ENCODE measurements at regions not wholly inside any gene's neighbourhood (a gene's known extent, or its start where the extent isn't known, plus 50 kb on each side); places are given as distances from the start of the nearest gene placed in this dataset.
"Not testable (repeated sequence)": the region's sequence is repeated elsewhere in the genome, so short reads cannot be mapped to it uniquely, and the experiment has no call there.

DNA sequence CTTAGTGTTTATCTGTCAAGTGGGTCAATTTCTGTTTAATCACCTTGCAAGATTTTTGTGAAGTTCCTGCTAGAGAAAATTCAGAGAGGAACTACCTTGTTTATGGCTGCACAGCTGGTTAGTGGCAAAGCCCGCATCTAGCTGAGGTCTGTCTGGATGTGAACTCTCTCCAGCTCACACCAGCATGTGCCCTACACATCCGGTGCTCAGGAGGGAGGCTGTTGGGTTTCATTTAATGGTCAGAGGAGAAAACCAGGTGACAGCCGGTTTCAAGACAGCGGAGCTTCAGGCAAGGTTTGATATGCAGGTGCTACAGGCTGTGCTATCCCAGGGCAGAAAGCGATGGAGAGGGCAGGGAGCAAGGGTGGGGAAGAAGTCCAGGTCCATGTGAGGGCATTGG is 351.1 kb downstream of the ACTR3B start:
- no peaks in the 10 kb centered on the region for H3K4me1 ChIP-seq (ENCODE audit: control insufficient read depth in 4 of 4, insufficient read depth in 4 of 4, low read length in 3 of 4)
- peaks cover 0 to 2% (median under 1%) of the 10 kb centered on the region in 4 donors for H3K9me3 ChIP-seq (ENCODE audit: control insufficient read depth in 4 of 4, low read length in 3 of 4)
- H3K4me3 ChIP-seq (ENCODE audit: low read depth in 1 of 3, low read length in 3 of 3), result no peak overlapping the region
- no peak for DNase-seq (ENCODE audit: low spot score)
- H3K36me3 ChIP-seq (ENCODE audit: control insufficient read depth in 4 of 4, insufficient read depth in 3 of 4, low read depth in 1 of 4, low read length in 3 of 4), result no peaks in the 10 kb centered on the region
- TF ChIP-seq HNF4G (IDR thresholded peaks at IDR 0.05) (no peak), YY1 (IDR thresholded peaks at IDR 0.05) (no peak), NR2F2 (IDR thresholded peaks at IDR 0.05) (no peak), FOXA1 (IDR thresholded peaks at IDR 0.05) (no peak), TAF1 (conservative IDR thresholded peaks at IDR 0.05) (no peak), FOXA2 (IDR thresholded peaks at IDR 0.05) (no peak), RAD21 (IDR thresholded peaks at IDR 0.05) (no peak), SP1 (IDR thresholded peaks at IDR 0.05) (no peak), JUND (IDR thresholded peaks at IDR 0.05) (no peak), HNF4A (conservative IDR thresholded peaks at IDR 0.05) (no peak)
- TF ChIP-seq, protein P1, sequence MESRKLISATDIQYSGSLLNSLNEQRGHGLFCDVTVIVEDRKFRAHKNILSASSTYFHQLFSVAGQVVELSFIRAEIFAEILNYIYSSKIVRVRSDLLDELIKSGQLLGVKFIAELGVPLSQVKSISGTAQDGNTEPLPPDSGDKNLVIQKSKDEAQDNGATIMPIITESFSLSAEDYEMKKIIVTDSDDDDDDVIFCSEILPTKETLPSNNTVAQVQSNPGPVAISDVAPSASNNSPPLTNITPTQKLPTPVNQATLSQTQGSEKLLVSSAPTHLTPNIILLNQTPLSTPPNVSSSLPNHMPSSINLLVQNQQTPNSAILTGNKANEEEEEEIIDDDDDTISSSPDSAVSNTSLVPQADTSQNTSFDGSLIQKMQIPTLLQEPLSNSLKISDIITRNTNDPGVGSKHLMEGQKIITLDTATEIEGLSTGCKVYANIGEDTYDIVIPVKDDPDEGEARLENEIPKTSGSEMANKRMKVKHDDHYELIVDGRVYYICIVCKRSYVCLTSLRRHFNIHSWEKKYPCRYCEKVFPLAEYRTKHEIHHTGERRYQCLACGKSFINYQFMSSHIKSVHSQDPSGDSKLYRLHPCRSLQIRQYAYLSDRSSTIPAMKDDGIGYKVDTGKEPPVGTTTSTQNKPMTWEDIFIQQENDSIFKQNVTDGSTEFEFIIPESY (IDR thresholded peaks at IDR 0.05), result no peak
- TF ChIP-seq, protein P2, sequence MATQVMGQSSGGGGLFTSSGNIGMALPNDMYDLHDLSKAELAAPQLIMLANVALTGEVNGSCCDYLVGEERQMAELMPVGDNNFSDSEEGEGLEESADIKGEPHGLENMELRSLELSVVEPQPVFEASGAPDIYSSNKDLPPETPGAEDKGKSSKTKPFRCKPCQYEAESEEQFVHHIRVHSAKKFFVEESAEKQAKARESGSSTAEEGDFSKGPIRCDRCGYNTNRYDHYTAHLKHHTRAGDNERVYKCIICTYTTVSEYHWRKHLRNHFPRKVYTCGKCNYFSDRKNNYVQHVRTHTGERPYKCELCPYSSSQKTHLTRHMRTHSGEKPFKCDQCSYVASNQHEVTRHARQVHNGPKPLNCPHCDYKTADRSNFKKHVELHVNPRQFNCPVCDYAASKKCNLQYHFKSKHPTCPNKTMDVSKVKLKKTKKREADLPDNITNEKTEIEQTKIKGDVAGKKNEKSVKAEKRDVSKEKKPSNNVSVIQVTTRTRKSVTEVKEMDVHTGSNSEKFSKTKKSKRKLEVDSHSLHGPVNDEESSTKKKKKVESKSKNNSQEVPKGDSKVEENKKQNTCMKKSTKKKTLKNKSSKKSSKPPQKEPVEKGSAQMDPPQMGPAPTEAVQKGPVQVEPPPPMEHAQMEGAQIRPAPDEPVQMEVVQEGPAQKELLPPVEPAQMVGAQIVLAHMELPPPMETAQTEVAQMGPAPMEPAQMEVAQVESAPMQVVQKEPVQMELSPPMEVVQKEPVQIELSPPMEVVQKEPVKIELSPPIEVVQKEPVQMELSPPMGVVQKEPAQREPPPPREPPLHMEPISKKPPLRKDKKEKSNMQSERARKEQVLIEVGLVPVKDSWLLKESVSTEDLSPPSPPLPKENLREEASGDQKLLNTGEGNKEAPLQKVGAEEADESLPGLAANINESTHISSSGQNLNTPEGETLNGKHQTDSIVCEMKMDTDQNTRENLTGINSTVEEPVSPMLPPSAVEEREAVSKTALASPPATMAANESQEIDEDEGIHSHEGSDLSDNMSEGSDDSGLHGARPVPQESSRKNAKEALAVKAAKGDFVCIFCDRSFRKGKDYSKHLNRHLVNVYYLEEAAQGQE (IDR thresholded peaks at IDR 0.05), result no peak
- TF ChIP-seq, protein P3, sequence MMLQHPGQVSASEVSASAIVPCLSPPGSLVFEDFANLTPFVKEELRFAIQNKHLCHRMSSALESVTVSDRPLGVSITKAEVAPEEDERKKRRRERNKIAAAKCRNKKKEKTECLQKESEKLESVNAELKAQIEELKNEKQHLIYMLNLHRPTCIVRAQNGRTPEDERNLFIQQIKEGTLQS (IDR thresholded peaks at IDR 0.05), result no peak
- 89% methylated on average over 5 of the region's 5 CpGs for WGBS
- no peak overlapping the region for H3K9ac ChIP-seq (ENCODE audit: low read depth in 1 of 2, low read length in 2 of 2)
- H3K27ac ChIP-seq (ENCODE audit: low read depth in 1 of 2, low read length in 2 of 2), result no peak overlapping the region
- H3K27me3 ChIP-seq (ENCODE audit: control insufficient read depth in 4 of 4, insufficient read depth in 4 of 4, low read length in 3 of 4), result no peaks in the 10 kb centered on the region

DNA sequence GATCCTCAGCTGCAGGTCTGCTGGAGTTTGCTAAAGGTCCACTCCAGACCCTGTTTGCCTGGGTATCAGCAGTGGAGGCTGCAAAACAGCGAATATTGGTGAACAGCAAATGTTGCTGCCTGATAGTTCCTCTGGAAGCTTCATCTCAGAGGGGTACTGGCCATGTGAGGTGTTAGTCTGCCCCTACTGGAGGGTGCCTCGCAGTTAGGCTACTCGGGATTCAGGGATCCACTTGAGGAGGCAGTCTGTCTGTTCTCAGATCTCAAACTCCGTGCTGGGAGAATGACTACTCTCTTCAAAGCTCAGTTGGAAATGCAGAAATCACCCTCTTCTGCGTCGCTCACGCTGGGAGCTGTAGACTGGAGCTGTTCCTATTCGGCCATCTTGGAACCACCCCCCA is 362.7 kb downstream of the ACTR3B start:
- not testable (repeated sequence) for H3K4me3 ChIP-seq (ENCODE audit: low read depth in 1 of 3, low read length in 3 of 3); H3K4me1 ChIP-seq (ENCODE audit: control insufficient read depth in 4 of 4, insufficient read depth in 4 of 4, low read length in 3 of 4); DNase-seq (ENCODE audit: low spot score); H3K27ac ChIP-seq (ENCODE audit: low read depth in 1 of 2, low read length in 2 of 2); H3K9me3 ChIP-seq (ENCODE audit: control insufficient read depth in 4 of 4, low read length in 3 of 4); H3K27me3 ChIP-seq (ENCODE audit: control insufficient read depth in 4 of 4, insufficient read depth in 4 of 4, low read length in 3 of 4); H3K36me3 ChIP-seq (ENCODE audit: control insufficient read depth in 4 of 4, insufficient read depth in 3 of 4, low read depth in 1 of 4, low read length in 3 of 4); H3K9ac ChIP-seq (ENCODE audit: low read depth in 1 of 2, low read length in 2 of 2)
- WGBS, result 64% methylated on average over 8 of the region's 8 CpGs

DNA sequence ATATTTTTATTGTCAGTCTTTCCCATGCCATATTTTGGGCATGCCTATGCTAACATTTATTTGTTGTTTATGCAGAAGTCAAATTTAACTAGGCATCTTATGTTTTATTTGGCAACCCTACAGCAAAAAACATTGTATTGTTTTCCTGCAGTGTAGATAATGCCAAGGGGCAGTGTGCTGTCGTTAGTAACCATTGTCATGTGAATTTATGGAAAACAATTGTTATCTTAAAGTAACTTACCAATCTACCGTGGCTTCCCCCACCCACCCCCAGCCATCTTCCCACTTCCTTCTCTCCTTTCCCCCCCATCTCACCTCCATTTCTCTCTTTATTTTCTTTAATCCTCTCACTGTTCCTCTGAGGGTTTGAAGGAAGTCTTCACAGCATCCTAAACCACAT is 370.5 kb downstream of the ACTR3B start:
- TF ChIP-seq EGR1 (IDR thresholded peaks at IDR 0.05; ENCODE audit: low read depth in 2 of 2) (no peak), NR2F2 (IDR thresholded peaks at IDR 0.05) (no peak), GABPA (IDR thresholded peaks at IDR 0.05 in 1 of 2, conservative IDR thresholded peaks at IDR 0.05 in 1 of 2) (no peak), FOXA2 (IDR thresholded peaks at IDR 0.05) (no peak), TAF1 (conservative IDR thresholded peaks at IDR 0.05) (no peak), YY1 (IDR thresholded peaks at IDR 0.05) (no peak), JUND (IDR thresholded peaks at IDR 0.05) (no peak), RAD21 (IDR thresholded peaks at IDR 0.05) (no peak), HNF4G (IDR thresholded peaks at IDR 0.05) (no peak), HNF4A (conservative IDR thresholded peaks at IDR 0.05) (no peak), SP1 (IDR thresholded peaks at IDR 0.05) (no peak)
- Histone ChIP-seq H3K9me3 (ENCODE audit: control insufficient read depth in 4 of 4, low read length in 3 of 4) (peaks cover 0 to 4% (median 3%) of the 10 kb centered on the region in 4 donors), H3K4me1 (ENCODE audit: control insufficient read depth in 4 of 4, insufficient read depth in 4 of 4, low read length in 3 of 4) (no peaks in the 10 kb centered on the region), H3K36me3 (ENCODE audit: control insufficient read depth in 4 of 4, insufficient read depth in 3 of 4, low read depth in 1 of 4, low read length in 3 of 4) (no peaks in the 10 kb centered on the region), H3K27ac (ENCODE audit: low read depth in 1 of 2, low read length in 2 of 2) (no peak overlapping the region), H3K9ac (ENCODE audit: low read depth in 1 of 2, low read length in 2 of 2) (no peak overlapping the region), H3K27me3 (ENCODE audit: control insufficient read depth in 4 of 4, insufficient read depth in 4 of 4, low read length in 3 of 4) (no peaks in the 10 kb centered on the region), H3K4me3 (ENCODE audit: low read depth in 1 of 3, low read length in 3 of 3) (no peak overlapping the region)
- DNase-seq (ENCODE audit: low spot score), result no peak
- 21% methylated on average over 2 of the region's 2 CpGs for WGBS

Measured in liver (tissue), 7 donors.